CD8-positive, alpha-beta memory T cell (primary cell): ENCODE measurements at regions not wholly inside any gene's neighbourhood (a gene's known extent, or its start where the extent isn't known, plus 50 kb on each side); places are given as distances from the start of the nearest gene placed in this dataset.
"Not testable (repeated sequence)": the region's sequence is repeated elsewhere in the genome, so short reads cannot be mapped to it uniquely, and the experiment has no call there.

Experiments used
- CTCF ChIA-PET: fragments of 350-600 bp; sonication (Branson Sonifier 250); formaldehyde crosslinking; loops from one replicate; lab custom pipeline; 2021; ENCODE audit warnings: antibody characterized with exemption; lab: Charles Lee
- POLR2A ChIA-PET: fragments of 350-600 bp; sonication (Branson Sonifier 250); formaldehyde crosslinking; loops from one replicate; lab custom pipeline; 2021; ENCODE audit warnings: antibody characterized with exemption; lab: Charles Lee
- DNase-seq, 5 donors: peaks; one replicate each; pipeline versions ENCODE4 v3.0.0 to v3.0.0-alpha.2; 2020 to 2022; ENCODE audit warnings: mixed read lengths in 1 of 5
- H3K27ac ChIP-seq: one replicate; pipeline ENCODE4 v1.7.0; 2013; ENCODE audit warnings: low read depth, mild to moderate bottlenecking, low read length, moderate library complexity
- H3K27me3 ChIP-seq: 2 replicates; pipeline ENCODE4 v1.7.0; 2013; ENCODE audit warnings: low read length, mild to moderate bottlenecking; ENCODE audit not compliant: insufficient read depth, poor library complexity, severe bottlenecking
- H3K36me3 ChIP-seq: 2 replicates; pipeline ENCODE4 v1.7.0; 2013; ENCODE audit warnings: mild to moderate bottlenecking, low read length, moderate library complexity; ENCODE audit not compliant: insufficient read depth
- H3K4me1 ChIP-seq: 2 replicates; pipeline ENCODE4 v1.7.0; 2013; ENCODE audit warnings: mild to moderate bottlenecking, low read length, moderate library complexity; ENCODE audit not compliant: insufficient read depth
- H3K4me3 ChIP-seq: 2 replicates; pipeline ENCODE4 v1.7.0; 2013; ENCODE audit warnings: mild to moderate bottlenecking, low read length
- H3K9me3 ChIP-seq: 2 replicates; pipeline ENCODE4 v1.7.0; 2013; ENCODE audit warnings: mild to moderate bottlenecking, low read length
- H3K27ac Mint-ChIP-seq, 8 donors: one replicate each; pipeline ENCODE4 v1.8.0; 2020 to 2021; ENCODE audit warnings: mixed read lengths in 8 of 8, mild to moderate bottlenecking in 6 of 8, inconsistent platforms in 3 of 8, moderate library complexity in 3 of 8
- H3K27me3 Mint-ChIP-seq, 2 donors: one replicate each; pipeline ENCODE4 v1.8.0; 2020 to 2021; ENCODE audit warnings: mixed read lengths in 2 of 2, mild to moderate bottlenecking in 1 of 2, moderate library complexity in 1 of 2
- H3K36me3 Mint-ChIP-seq, 3 donors: one replicate each; pipeline ENCODE4 v1.8.0; 2020 to 2021; ENCODE audit warnings: mixed read lengths in 3 of 3, inconsistent platforms in 1 of 3, mild to moderate bottlenecking in 1 of 3
- H3K4me1 Mint-ChIP-seq, 3 donors: one replicate each; pipeline ENCODE4 v1.8.0; 2020 to 2021; ENCODE audit warnings: mixed read lengths in 3 of 3, inconsistent platforms in 1 of 3, mild to moderate bottlenecking in 1 of 3
- H3K4me3 Mint-ChIP-seq, 7 donors: one replicate each; pipeline ENCODE4 v1.8.0; 2020 to 2021; ENCODE audit warnings: mixed read lengths in 7 of 7, mild to moderate bottlenecking in 6 of 7, moderate library complexity in 4 of 7, inconsistent platforms in 2 of 7
- H3K9me3 Mint-ChIP-seq, 5 donors: one replicate each; pipeline ENCODE4 v1.8.0; 2020 to 2022; ENCODE audit warnings: mixed read lengths in 5 of 5, mild to moderate bottlenecking in 3 of 5, moderate library complexity in 2 of 5, inconsistent platforms in 1 of 5

GRCh38 chr20:59110607-59111006 is 53.0 kb upstream of the ZNF831 start:
- POLR2A ChIA-PET = no interaction called here
- no peak overlapping the region for H3K27ac Mint-ChIP-seq
- H3K4me3 Mint-ChIP-seq = no peak overlapping the region
- peaks cover 0 to 3% (median 0%) of the 10 kb centered on the region in 5 donors for H3K9me3 Mint-ChIP-seq
- peaks cover 0 to 2% (median 0%) of the 10 kb centered on the region in 3 donors for H3K4me1 Mint-ChIP-seq
- CTCF ChIA-PET = interaction anchor here (0.8 to 1.9 kb wide), 2 partner anchors 8 to 11 kb away, joined by 4 to 5 read pairs; no protein-coding TSS in a partner anchor
- no peak overlapping the region for H3K4me3 ChIP-seq
- H3K27me3 ChIP-seq = no peaks in the 10 kb centered on the region
- no peaks in the 10 kb centered on the region for H3K36me3 Mint-ChIP-seq
- no peaks in the 10 kb centered on the region for H3K36me3 ChIP-seq
- H3K9me3 ChIP-seq = no peaks in the 10 kb centered on the region
- no peaks in the 10 kb centered on the region for H3K27me3 Mint-ChIP-seq
- no peak for DNase-seq
- H3K4me1 ChIP-seq = no peaks in the 10 kb centered on the region
- no peak overlapping the region for H3K27ac ChIP-seq

DNA sequence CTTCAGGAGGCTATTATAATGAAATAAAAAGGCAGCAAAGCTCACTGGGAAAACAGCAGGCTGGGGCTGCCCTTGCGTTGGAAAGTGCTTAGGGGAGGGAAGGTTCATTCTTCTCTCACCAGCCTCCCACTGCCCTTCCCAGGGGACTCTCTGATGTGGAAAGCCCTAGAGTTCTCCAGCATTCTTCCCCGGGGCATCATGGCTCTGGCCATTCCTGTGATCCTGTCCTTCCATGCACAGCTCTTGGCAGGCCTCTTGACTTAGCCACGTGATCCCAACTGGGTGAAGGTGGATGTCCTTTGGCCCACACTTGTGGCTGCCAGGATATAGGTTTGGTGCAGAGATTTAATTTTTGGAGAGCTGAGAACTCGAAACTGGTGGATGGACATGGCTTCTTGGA is 58.0 kb upstream of the ZNF831 start:
- H3K4me1 ChIP-seq = peaks cover 7% of the 10 kb centered on the region

GRCh38 chr20:59104831-59105230 is 58.8 kb upstream of the ZNF831 start:
- H3K27ac ChIP-seq = no peak overlapping the region
- Mint-ChIP-seq H3K27me3 (peaks cover 0 to 4% of the 10 kb centered on the region in 2 donors), H3K4me1 (peaks cover 11 to 21% (median 12%) of the 10 kb centered on the region in 3 donors), H3K9me3 (no peaks in the 10 kb centered on the region), H3K27ac (peak overlapping the region in 2 of 8 donors; percentile 7 to 17), H3K36me3 (no peaks in the 10 kb centered on the region), H3K4me3 (no peak overlapping the region)
- POLR2A ChIA-PET = no interaction called here
- H3K36me3 ChIP-seq = no peaks in the 10 kb centered on the region
- H3K9me3 ChIP-seq = no peaks in the 10 kb centered on the region
- H3K4me3 ChIP-seq = no peak overlapping the region
- no peak for DNase-seq
- peaks cover 7% of the 10 kb centered on the region for H3K4me1 ChIP-seq
- no peaks in the 10 kb centered on the region for H3K27me3 ChIP-seq
- CTCF ChIA-PET = interaction anchor here (2.8 kb wide), 1 partner anchor 18 kb away, joined by 10 read pairs; no protein-coding TSS in a partner anchor

More for the DNA sequence above, 58.0 kb upstream of the ZNF831 start:
- no peaks in the 10 kb centered on the region for H3K9me3 ChIP-seq
- Mint-ChIP-seq H3K27me3 (peaks cover 0 to 4% of the 10 kb centered on the region in 2 donors), H3K9me3 (no peaks in the 10 kb centered on the region), H3K27ac (no peak overlapping the region), H3K36me3 (no peaks in the 10 kb centered on the region), H3K4me1 (peaks cover 11 to 21% (median 12%) of the 10 kb centered on the region in 3 donors), H3K4me3 (no peak overlapping the region)
- H3K36me3 ChIP-seq = no peaks in the 10 kb centered on the region
- H3K4me3 ChIP-seq = no peak overlapping the region
- no peak overlapping the region for H3K27ac ChIP-seq
- CTCF ChIA-PET = interaction anchor here (2.1 kb wide), 1 partner anchor 102 kb away, joined by 5 read pairs; no protein-coding TSS in a partner anchor
- no peaks in the 10 kb centered on the region for H3K27me3 ChIP-seq
- DNase-seq = no peak
- POLR2A ChIA-PET = interaction anchor here (1.0 kb wide), 1 partner anchor 54 kb away, joined by 4 read pairs; no protein-coding TSS in a partner anchor

DNA sequence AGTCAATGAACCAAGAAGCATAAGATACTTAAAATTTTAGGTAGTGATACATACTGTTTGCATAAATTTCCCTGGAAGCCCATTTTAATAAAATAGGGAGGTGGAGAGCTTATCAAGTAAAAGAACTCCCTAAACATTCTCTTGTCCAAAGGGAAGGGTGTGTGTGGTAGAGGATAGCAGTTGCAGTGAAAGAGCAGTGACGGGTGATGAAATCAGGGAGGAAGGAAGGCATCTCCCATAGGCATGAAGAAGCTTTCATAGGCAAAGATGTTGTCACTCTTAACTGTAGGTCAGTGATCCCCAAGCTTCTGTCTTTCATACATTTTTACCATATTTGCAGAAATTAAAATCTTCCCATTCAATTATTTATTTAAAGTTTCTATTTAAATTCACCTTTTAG is 60.0 kb upstream of the ZNF831 start:
- ChIA-PET CTCF (interaction anchor here (1.0 to 2.8 kb wide), 3 partner anchors 16 to 19 kb away, joined by 3 to 10 read pairs (median 4); no protein-coding TSS in a partner anchor), POLR2A (interaction anchor here (0.8 kb wide), 1 partner anchor 213 kb away, joined by 3 read pairs; no protein-coding TSS in a partner anchor)
- no peak overlapping the region for H3K4me3 ChIP-seq
- Mint-ChIP-seq H3K4me1 (peaks cover 11 to 21% (median 12%) of the 10 kb centered on the region in 3 donors), H3K27ac (peak overlapping the region in 2 of 8 donors; percentile 27 to 47), H3K36me3 (no peaks in the 10 kb centered on the region), H3K4me3 (no peak overlapping the region), H3K9me3 (no peaks in the 10 kb centered on the region), H3K27me3 (peaks cover 0 to 4% of the 10 kb centered on the region in 2 donors)
- H3K36me3 ChIP-seq = no peaks in the 10 kb centered on the region
- DNase-seq = no peak
- H3K27ac ChIP-seq = no peak overlapping the region
- no peaks in the 10 kb centered on the region for H3K9me3 ChIP-seq
- H3K4me1 ChIP-seq = peaks cover 7% of the 10 kb centered on the region
- no peaks in the 10 kb centered on the region for H3K27me3 ChIP-seq

DNA sequence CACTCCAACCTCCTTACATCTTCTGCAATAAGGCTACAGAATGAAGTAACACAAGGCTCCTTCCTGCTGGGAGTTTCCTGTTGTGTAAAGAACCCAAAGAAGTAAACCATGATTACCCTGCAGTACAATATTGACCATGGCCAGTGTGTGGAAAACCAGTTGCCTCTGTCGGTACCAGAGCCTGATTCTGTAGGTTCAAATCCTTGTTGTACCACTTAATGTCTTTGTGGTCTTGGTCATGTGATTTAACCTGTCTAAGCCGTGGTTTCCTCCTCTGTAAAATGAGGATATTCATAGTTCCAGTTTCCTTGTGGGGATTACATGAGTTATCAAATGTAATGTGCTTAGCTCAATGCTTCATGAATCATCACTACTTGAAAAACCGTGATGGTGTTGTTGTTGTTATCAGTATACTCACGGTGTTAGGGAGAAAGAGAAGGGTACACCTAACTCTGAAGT is 60.3 kb upstream of the PRELID3B start:
- Mint-ChIP-seq H3K27me3 (peaks cover 0 to 4% of the 10 kb centered on the region in 2 donors), H3K27ac (peak overlapping the region in 3 of 8 donors; percentile 0 to 47 (median 47)), H3K9me3 (no peaks in the 10 kb centered on the region), H3K4me1 (peaks cover 11 to 21% (median 12%) of the 10 kb centered on the region in 3 donors), H3K36me3 (no peaks in the 10 kb centered on the region), H3K4me3 (no peak overlapping the region)
- POLR2A ChIA-PET = no interaction called here
- no peak overlapping the region for H3K27ac ChIP-seq
- CTCF ChIA-PET = interaction anchor here (1.2 to 2.8 kb wide), 5 partner anchors 18 to 120 kb away, joined by 3 to 10 read pairs (median 4); no protein-coding TSS in a partner anchor
- no peaks in the 10 kb centered on the region for H3K9me3 ChIP-seq
- no peaks in the 10 kb centered on the region for H3K27me3 ChIP-seq
- peaks cover 7% of the 10 kb centered on the region for H3K4me1 ChIP-seq
- no peaks in the 10 kb centered on the region for H3K36me3 ChIP-seq
- no peak overlapping the region for H3K4me3 ChIP-seq
- no peak for DNase-seq

GRCh38 chr20:59101961-59102360 is 59.4 kb upstream of the PRELID3B start:
- Mint-ChIP-seq H3K27ac (no peak overlapping the region), H3K36me3 (no peaks in the 10 kb centered on the region), H3K4me1 (peaks cover 11 to 21% (median 12%) of the 10 kb centered on the region in 3 donors), H3K4me3 (no peak overlapping the region), H3K9me3 (no peaks in the 10 kb centered on the region), H3K27me3 (peaks cover 0 to 4% of the 10 kb centered on the region in 2 donors)
- POLR2A ChIA-PET = no interaction called here
- H3K9me3 ChIP-seq = no peaks in the 10 kb centered on the region
- no peaks in the 10 kb centered on the region for H3K27me3 ChIP-seq
- no peak overlapping the region for H3K4me3 ChIP-seq
- CTCF ChIA-PET = interaction anchor here (1.1 to 1.3 kb wide), 5 partner anchors 14 to 121 kb away, joined by 3 to 6 read pairs (median 4); no protein-coding TSS in a partner anchor
- peaks cover 7% of the 10 kb centered on the region for H3K4me1 ChIP-seq
- DNase-seq = no peak
- H3K27ac ChIP-seq = no peak overlapping the region
- no peaks in the 10 kb centered on the region for H3K36me3 ChIP-seq

DNA sequence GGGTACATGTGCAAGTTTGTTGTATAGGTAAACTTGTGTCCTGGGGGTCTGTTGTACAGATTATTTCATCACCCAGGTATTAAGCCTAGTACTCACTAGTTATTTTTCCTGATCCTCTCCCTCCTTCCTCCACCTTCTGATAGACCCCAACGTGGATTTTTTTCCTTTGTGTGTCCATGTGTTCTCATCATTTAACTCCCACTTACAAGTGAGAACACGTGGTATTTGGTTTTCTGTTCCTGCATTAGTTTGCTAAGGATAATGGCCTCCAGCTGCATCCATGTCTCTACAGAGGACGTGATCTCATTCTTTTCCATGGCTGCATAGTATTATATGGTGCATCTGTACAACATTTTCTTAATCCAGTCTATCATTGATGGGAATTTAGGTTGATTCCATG is 57.3 kb upstream of the PRELID3B start:
- H3K27me3 ChIP-seq, H3K4me1 ChIP-seq, POLR2A ChIA-PET, H3K36me3 ChIP-seq, CTCF ChIA-PET, H3K27ac ChIP-seq, H3K9me3 Mint-ChIP-seq, DNase-seq, H3K4me3 ChIP-seq, H3K36me3 Mint-ChIP-seq, H3K9me3 ChIP-seq, H3K27ac Mint-ChIP-seq, H3K4me3 Mint-ChIP-seq, H3K27me3 Mint-ChIP-seq: not testable (repeated sequence)
- peaks cover 15 to 21% (median 17%) of the 10 kb centered on the region in 3 donors for H3K4me1 Mint-ChIP-seq

DNA sequence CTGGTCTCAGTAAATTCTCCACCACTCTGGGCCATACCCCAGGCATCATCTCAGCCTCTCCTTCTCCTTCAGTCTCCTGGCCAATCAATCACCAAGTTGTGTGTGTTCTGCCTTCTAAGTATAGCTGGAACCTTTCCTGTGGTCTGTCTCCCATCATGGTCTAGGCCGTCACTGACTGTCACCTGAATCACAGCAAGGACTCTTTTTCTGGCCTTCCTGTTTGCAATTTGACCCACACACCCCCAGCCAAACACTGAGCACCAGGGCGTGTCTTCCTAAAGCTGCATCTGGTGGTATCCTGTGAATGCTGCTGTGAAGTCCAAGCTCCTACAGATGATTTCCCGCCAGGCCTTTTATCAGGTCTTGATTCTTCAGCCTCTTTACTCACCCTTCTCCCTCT is 52.6 kb upstream of the PRELID3B start:
- no peak overlapping the region for H3K4me3 Mint-ChIP-seq
- Histone ChIP-seq H3K9me3 (no peaks in the 10 kb centered on the region), H3K27ac (no peak overlapping the region), H3K4me1 (no peaks in the 10 kb centered on the region), H3K4me3 (no peak overlapping the region), H3K36me3 (no peaks in the 10 kb centered on the region), H3K27me3 (no peaks in the 10 kb centered on the region)
- no peaks in the 10 kb centered on the region for H3K36me3 Mint-ChIP-seq
- ChIA-PET CTCF (interaction anchor here (1.2 to 6.2 kb wide), 2 partner anchors 64 to 112 kb away, joined by 3 to 25 read pairs; no protein-coding TSS in a partner anchor), POLR2A (no interaction called here)
- H3K27ac Mint-ChIP-seq = peak overlapping the region in 3 of 8 donors; percentile 2 to 72 (median 38)
- no peaks in the 10 kb centered on the region for H3K27me3 Mint-ChIP-seq
- no peak for DNase-seq
- H3K9me3 Mint-ChIP-seq = no peaks in the 10 kb centered on the region
- peaks cover 3 to 5% (median 4%) of the 10 kb centered on the region in 3 donors for H3K4me1 Mint-ChIP-seq
